ENCODE measurements at regions not wholly inside any gene's neighbourhood (a gene's known extent, or its start where the extent isn't known, plus 50 kb on each side); places are given as distances from the start of the nearest gene placed in this dataset.

DNA sequence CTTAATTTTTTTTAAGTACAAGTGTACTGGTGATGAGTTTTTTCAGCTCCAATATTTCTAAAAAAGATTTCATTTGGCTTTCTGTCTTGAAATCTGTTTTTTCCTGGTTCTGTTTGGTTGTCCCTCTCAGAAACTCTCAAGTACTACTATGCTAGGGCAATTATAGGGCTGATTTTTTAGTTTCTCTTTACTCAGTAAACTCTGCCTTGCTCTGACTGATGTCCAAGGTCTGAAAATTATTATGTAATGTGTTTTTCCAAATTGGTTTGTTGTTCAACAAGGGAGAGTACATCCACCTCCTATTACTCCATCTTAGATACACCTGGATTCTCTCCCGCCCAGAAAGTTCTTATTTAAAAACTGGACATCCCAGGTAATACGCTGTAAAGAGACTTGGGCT is 877.7 kb downstream of the CBLN2 start:
- TF ChIP-seq POLR2A (IDR thresholded peaks at IDR 0.05; ENCODE audit: low read depth, low read length): no peak
- TF ChIP-seq TAF1 (IDR thresholded peaks at IDR 0.05; ENCODE audit: low read depth, low read length): no peak
- TF ChIP-seq SPI1 (IDR thresholded peaks at IDR 0.05; ENCODE audit: low read depth, low read length): no peak
- TF ChIP-seq POLR2AphosphoS5 (IDR thresholded peaks at IDR 0.05; ENCODE audit: low read depth, low read length): no peak

Measured in GM12891 (cell line).